NCI-H146 (cell line): ENCODE measurements at regions not wholly inside any gene's neighbourhood (a gene's known extent, or its start where the extent isn't known, plus 50 kb on each side); places are given as distances from the start of the nearest gene placed in this dataset.

Experiments
- DNase-seq: peaks from one replicate; lab custom pipeline; 2025; lab: John Stamatoyannopoulos, UW

GRCh38 chr10:78319841-78320240 is 286.2 kb downstream of the RPS24 start:
- DNase-seq, result no peak

- no peak for DNase-seq
Observed at GRCh38 chr10:78320506-78320905, 286.8 kb downstream of the RPS24 start.

GRCh38 chr10:78321000-78321399 is 287.3 kb downstream of the RPS24 start:
- DNase-seq, result no peak

GRCh38 chr10:78321500-78321899 is 287.8 kb downstream of the RPS24 start:
- DNase-seq, result no peak

- no peak for DNase-seq
Observed at GRCh38 chr10:78326372-78326771, 292.7 kb downstream of the RPS24 start.

- no peak for DNase-seq
Observed at GRCh38 chr10:78327778-78328591, 294.3 kb downstream of the RPS24 start.

- DNase-seq, result peak; percentile 40
Observed at GRCh38 chr10:78328592-78329404, 295.1 kb downstream of the RPS24 start.

- no peak for DNase-seq
Observed at GRCh38 chr10:78330884-78331283, 297.2 kb downstream of the RPS24 start.

GRCh38 chr10:78331391-78331922 is 297.8 kb downstream of the RPS24 start:
- peak; percentile 44 for DNase-seq

GRCh38 chr10:78332012-78332411 is 298.3 kb downstream of the RPS24 start:
- no peak for DNase-seq

GRCh38 chr10:78332657-78333056 is 299.0 kb downstream of the RPS24 start:
- no peak for DNase-seq

GRCh38 chr10:78333362-78334143 is 299.9 kb downstream of the RPS24 start:
- no peak for DNase-seq

GRCh38 chr10:78335371-78335690 is 301.7 kb downstream of the RPS24 start:
- no peak for DNase-seq

GRCh38 chr10:78335691-78336401 is 302.2 kb downstream of the RPS24 start:
- DNase-seq, result peak; percentile 97

- peak; percentile 14 for DNase-seq
Observed at GRCh38 chr10:78336402-78336791, 302.7 kb downstream of the RPS24 start.

GRCh38 chr10:78337016-78337415 is 303.4 kb downstream of the RPS24 start:
- no peak for DNase-seq

- DNase-seq, result no peak
Observed at GRCh38 chr10:78337646-78338391, 304.2 kb downstream of the RPS24 start.

- DNase-seq, result no peak
Observed at GRCh38 chr10:78338717-78339116, 305.1 kb downstream of the RPS24 start.

GRCh38 chr10:78339251-78339650 is 305.6 kb downstream of the RPS24 start:
- DNase-seq, result no peak

- no peak for DNase-seq
Observed at GRCh38 chr10:78341953-78342614, 308.4 kb downstream of the RPS24 start.
